Right lobe of liver (tissue), 6 donors: ENCODE measurements at regions not wholly inside any gene's neighbourhood (a gene's known extent, or its start where the extent isn't known, plus 50 kb on each side); places are given as distances from the start of the nearest gene placed in this dataset.

Experiments used
- ATAC-seq, 4 donors: fragments of 200-7000 bp; cut with Tn5 transposase; one replicate each; pipeline ENCODE4 v1.9.1; 2020; ENCODE audit warnings: mild to moderate bottlenecking in 4 of 4, moderate library complexity in 4 of 4
- DNase-seq, 3 donors: peaks; one replicate each; pipeline ENCODE4 v3.0.0-alpha.2; 2020
- H3K27ac ChIP-seq, 3 donors: fragments of 200-600 bp; one replicate each; pipeline ENCODE4 v1.8.0; 2022
- H3K27me3 ChIP-seq, 2 donors: fragments of 200-600 bp; one replicate each; pipeline ENCODE4 v1.8.0; 2022
- H3K36me3 ChIP-seq, 4 donors: fragments of 200-600 bp; sonication (generic) in 1 of 4; one replicate each; pipeline versions ENCODE4 v1.5.1 to v1.8.0; 2017 to 2022; ENCODE audit warnings: control low read depth in 1 of 4
- H3K4me1 ChIP-seq, 4 donors: fragments of 200-600 bp; sonication (generic) in 1 of 4; one replicate each; pipeline versions ENCODE4 v1.5.1 to v1.8.0; 2017 to 2022; ENCODE audit warnings: control low read depth in 1 of 4
- H3K4me3 ChIP-seq, 3 donors: fragments of 200-600 bp; one replicate each; pipeline ENCODE4 v1.8.0; 2022
- H3K9me3 ChIP-seq, 4 donors: fragments of 200-600 bp; sonication (generic) in 1 of 4; one replicate each; pipeline versions ENCODE4 v1.5.1 to v1.8.0; 2017 to 2022; ENCODE audit warnings: control low read depth in 1 of 4
- CTCF ChIP-seq, 4 donors: fragments of 200-600 bp in 3 of 4; fragments of 450-650 bp in 1 of 4; IDR thresholded peaks; one replicate each; pipeline versions ENCODE4 v1.5.1 to v1.8.0; 2016 to 2022; ENCODE audit warnings: antibody characterized with exemption in 4 of 4, mild to moderate bottlenecking in 2 of 4
- POLR2A ChIP-seq: fragments of 450-650 bp; IDR thresholded peaks from one replicate; pipeline ENCODE4 v1.6.1; 2017; ENCODE audit warnings: antibody characterized with exemption, mild to moderate bottlenecking
- WGBS: methylation state at CpG from one replicate; pipeline ENCODE4 v1.1.6; 2018; ENCODE audit warnings: low coverage, low lambda C conversion rate; ENCODE audit not compliant: insufficient coverage; ENCODE audit errors: missing lambda C conversion rate; 5-methylcytosine and 5-hydroxymethylcytosine counted together
- intact Hi-C, 2 donors: fragments of 100-400 bp; cut with DNase I; formaldehyde crosslinking; loops; one replicate each; pipeline versions ENCODE4 v1.11.2 to v1.14.1; 2022
- donor health status: DM: no; HTN: yes; CAD: no.
- donor health status: DM: no; HTN: no; CAD: no.
- donor health status: DM: no; HTN: no; CAD: no.
- donor health status: DM: no; HTN: yes; CAD: no.
- donor health status: DM: no; HTN: yes; CAD: no.

- Histone ChIP-seq H3K9me3 (no peaks in the 10 kb centered on the region), H3K4me3 (no peak overlapping the region), H3K27me3 (no peaks in the 10 kb centered on the region), H3K4me1 (no peaks in the 10 kb centered on the region), H3K36me3 (no peaks in the 10 kb centered on the region), H3K27ac (no peak overlapping the region)
- no peak for ATAC-seq
- TF ChIP-seq CTCF (IDR thresholded peaks at IDR 0.05) (no peak), POLR2A (no peak)
- no peak for DNase-seq
- 60% methylated on average over 12 of the region's 12 CpGs for WGBS
- intact Hi-C loops = no loop called here
Measured at GRCh38 chr17:72175787-72176515, 55.1 kb downstream of the SOX9 start.

GRCh38 chr17:72176516-72176851 lies 55.7 kb downstream of the SOX9 start:
- no peak for DNase-seq
- Histone ChIP-seq H3K27me3 (no peaks in the 10 kb centered on the region), H3K9me3 (no peaks in the 10 kb centered on the region), H3K4me3 (no peak overlapping the region), H3K36me3 (no peaks in the 10 kb centered on the region), H3K27ac (no peak overlapping the region), H3K4me1 (no peaks in the 10 kb centered on the region)
- ATAC-seq = no peak
- no peak for TF ChIP-seq CTCF (IDR thresholded peaks at IDR 0.05)
- TF ChIP-seq POLR2A = no peak
- 50% methylated on average over 1 of the region's 3 CpGs for WGBS
- intact Hi-C loops = no loop called here

GRCh38 chr17:72176951-72177660 lies 56.3 kb downstream of the SOX9 start:
- WGBS = 49% methylated on average over 7 of the region's 8 CpGs
- Histone ChIP-seq H3K4me3 (no peak overlapping the region), H3K36me3 (no peaks in the 10 kb centered on the region), H3K27ac (no peak overlapping the region), H3K9me3 (no peaks in the 10 kb centered on the region), H3K27me3 (no peaks in the 10 kb centered on the region), H3K4me1 (no peaks in the 10 kb centered on the region)
- TF ChIP-seq CTCF (IDR thresholded peaks at IDR 0.05) = no peak
- no peak for TF ChIP-seq POLR2A
- ATAC-seq (no peak), DNase-seq (no peak)
- intact Hi-C loops = no loop called here

GRCh38 chr17:72177738-72178137 lies 56.9 kb downstream of the SOX9 start:
- H3K9me3 ChIP-seq = no peaks in the 10 kb centered on the region
- DNase-seq (no peak), ATAC-seq (no peak)
- no peaks in the 10 kb centered on the region for H3K27me3 ChIP-seq
- H3K4me3 ChIP-seq = no peak overlapping the region
- no peak overlapping the region for H3K27ac ChIP-seq
- intact Hi-C loops = no loop called here
- H3K36me3 ChIP-seq = no peaks in the 10 kb centered on the region
- 67% methylated on average over 2 of the region's 2 CpGs for WGBS
- TF ChIP-seq POLR2A (no peak), CTCF (IDR thresholded peaks at IDR 0.05) (no peak)
- peaks cover 0 to 4% (median 1%) of the 10 kb centered on the region in 4 donors for H3K4me1 ChIP-seq
